GM20431 (cell line): ENCODE measurements at regions not wholly inside any gene's neighbourhood (a gene's known extent, or its start where the extent isn't known, plus 50 kb on each side); places are given as distances from the start of the nearest gene placed in this dataset.

Source experiments
- in situ Hi-C: fragments of 300-500 bp; cut with MseI, MboI; formaldehyde crosslinking; loops from one replicate; pipeline ENCODE4 v1.15.0; 2020; ENCODE audit warnings: low sequenced_read_pairs; ENCODE audit not compliant: unreplicated experiment

DNA sequence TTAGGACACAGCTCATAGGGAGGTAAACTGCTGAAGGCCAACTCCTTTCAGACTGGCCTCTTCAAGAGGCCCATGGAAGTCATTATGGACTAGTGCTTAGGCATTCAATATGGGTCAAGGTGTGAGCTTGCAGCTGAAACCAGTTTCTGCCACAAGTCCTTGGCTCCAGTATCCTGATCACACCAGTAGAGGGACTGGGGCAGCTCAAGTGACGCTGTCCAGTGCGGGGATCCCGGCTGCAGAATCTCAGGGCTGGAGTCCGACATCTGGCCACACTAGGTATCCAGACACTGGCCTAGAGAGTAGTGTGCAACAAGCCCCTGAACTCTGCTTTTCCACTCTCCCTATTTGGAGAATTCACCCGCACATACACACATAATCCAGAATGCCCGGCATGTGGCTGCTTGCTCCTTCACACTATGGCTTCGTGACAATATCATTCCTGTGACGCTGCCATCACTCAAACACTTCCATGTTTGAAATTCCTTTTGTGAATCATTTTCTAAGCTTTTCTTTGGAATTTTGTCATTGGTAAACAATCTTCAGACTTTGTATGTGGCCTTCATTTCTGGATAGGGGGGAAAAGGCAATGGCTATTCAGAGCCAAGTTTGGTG, 425.1 kb downstream of the EFNB2 start:
- in situ Hi-C loops, result no loop called here

DNA sequence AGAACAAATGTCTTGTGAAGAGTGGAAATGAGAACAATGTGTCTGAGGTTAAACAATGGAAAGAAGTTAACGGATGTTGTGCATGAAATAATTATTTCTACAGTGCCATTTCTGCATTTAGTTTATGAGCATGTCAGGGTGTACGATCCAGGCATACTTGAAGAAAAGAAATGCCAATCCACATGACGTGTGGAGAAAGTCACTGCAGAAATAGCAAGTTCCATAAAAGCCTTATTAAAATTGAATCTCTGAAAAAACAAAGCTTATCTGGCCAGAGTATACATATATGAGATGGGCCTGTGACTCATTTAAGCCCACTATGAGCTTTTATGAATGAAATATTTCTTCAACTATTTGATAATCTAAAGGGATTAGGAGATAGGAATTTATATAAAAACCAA, 426.1 kb downstream of the EFNB2 start:
- in situ Hi-C loops, result no loop called here

DNA sequence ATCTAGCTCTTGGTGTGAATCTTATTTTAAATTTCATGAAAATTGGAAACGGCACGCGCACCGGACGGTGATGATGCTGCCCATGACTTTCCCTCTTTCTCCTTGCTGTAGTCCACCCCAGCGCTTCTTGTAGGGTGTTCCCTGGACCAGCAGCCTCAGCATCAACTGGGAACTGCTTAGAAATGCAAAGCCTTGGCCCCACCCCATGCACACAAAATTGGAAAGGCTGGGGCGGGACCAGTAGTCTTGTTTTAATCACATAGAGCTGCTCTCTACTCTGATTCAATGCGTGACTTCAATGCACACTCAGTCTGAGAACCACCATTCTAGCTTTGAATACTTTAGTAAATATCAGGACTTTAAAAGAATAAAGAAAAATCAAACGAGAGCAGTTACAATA, 427.1 kb downstream of the EFNB2 start:
- in situ Hi-C loops, result no loop called here

DNA sequence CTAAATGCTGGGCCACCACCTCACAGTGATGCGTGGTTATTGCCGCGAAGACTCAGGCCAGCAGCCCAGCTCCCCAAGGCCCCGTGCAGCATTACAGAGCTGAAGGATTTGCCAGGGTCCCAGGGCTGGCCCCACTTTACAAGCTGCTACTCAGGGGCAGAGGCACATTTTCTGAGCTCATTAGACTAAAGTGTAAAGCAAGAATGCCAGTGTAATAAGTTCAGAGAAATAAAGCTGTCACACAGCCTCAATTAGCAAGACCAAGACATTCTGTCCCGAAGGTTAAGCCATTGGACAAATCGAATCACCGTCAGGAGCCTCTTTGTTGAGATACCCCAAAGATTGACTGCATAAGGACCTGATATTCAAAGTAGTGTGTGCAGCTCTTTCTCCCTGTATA, 428.4 kb downstream of the EFNB2 start:
- in situ Hi-C loops, result no loop called here

DNA sequence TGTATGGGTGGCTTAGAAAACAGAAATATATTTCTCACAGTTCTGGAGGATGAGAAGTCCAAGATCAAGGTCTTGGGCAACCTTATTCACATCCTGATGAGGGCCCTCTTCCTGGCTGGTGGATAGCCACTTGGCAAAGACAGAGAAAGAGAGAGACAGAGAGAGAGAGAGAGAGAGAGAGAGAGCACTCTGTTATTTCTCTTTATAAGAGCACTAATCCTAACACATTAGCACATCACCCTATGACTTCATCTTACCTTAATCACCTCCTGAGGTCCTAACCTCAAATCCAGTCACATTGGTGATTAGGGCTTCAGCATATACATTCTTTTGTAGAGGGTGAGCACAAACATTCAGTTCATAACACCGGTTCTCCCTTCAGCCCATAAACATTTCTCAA, 430.3 kb downstream of the EFNB2 start:
- in situ Hi-C loops, result no loop called here

DNA sequence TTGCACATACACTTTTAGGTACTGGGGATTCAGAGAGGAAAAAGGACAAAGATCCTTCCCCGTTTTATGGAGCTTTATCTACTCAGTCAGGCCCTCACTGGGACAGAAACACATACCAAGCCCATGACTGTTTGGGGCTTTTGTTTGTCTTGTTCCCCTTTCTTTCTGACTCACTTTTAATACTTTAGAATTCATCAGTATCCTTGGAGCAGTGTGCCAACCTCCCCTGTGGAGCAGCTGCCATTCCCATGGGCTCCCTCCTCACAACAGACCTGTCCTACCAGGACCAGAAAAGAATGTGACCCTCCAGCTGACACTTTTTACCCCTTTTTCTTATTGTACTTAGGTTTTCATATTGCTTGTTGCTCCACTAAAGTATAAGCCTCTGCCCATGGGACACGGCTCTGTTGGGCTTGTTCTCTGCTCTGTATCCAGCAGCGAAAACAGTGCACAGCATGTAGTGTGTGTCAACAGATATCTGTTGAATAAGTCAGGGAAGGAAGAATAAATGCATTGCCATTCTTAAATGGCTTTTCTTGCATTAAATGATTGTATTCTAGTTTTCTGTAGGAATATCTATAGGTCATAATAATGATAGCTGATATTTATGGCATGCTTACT, 431.1 kb downstream of the EFNB2 start:
- in situ Hi-C loops, result no loop called here

DNA sequence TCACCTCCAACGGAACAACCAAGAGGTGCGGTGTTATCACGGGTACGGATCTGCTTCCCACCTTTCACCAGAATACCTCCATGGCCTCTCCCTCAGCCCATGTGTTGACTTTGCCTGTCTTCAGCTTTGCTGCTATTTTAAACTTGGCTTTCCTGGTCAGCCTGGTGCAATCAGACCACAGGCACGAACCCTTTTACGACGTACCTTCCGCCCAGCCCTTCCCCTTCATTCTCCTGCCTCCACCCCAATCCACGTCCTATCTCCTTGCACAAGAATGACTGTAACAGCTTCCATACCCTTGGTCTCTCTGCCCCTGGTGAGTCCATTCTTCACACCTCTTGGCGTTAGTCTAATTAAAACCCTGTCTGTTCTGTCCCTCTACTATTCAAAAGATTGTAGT, 431.7 kb downstream of the EFNB2 start:
- in situ Hi-C loops, result no loop called here

DNA sequence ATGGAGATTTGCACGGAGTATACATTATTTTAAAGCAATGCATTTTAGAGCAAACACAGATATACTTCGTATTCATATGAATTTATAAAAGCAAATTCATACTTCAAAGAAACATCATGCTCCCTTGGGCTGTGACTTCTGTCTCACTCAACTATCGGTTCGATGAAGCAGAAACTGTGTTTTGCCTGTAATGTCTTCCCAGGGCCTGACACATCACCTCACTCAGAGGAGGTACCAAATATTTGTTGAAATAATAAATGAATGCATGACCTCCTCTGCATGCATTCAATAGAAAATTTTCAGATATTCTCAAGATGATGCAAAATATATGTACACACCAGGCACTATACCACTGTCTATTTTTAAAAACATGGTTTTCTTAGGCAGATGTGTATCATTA, 432.7 kb downstream of the EFNB2 start:
- in situ Hi-C loops, result no loop called here

DNA sequence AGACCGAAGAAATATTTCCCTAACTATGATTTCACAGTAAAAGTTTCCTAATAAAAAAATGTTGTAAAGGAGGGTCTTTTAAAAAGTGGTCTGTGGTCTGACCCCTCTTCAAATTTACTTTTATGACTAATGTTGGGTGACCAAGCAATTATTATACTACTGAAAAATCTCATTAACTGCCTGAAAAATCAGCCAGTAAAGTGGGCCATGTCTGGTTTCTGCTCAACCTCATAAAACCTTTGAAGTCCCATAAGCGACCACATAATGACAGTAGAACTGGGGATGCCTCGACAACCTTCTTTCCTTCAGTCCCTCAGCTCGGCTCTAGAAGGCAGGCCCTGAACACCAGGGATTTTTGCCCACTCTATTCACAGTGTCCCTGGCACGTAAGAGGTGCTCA, 434.3 kb downstream of the EFNB2 start:
- in situ Hi-C loops, result no loop called here

DNA sequence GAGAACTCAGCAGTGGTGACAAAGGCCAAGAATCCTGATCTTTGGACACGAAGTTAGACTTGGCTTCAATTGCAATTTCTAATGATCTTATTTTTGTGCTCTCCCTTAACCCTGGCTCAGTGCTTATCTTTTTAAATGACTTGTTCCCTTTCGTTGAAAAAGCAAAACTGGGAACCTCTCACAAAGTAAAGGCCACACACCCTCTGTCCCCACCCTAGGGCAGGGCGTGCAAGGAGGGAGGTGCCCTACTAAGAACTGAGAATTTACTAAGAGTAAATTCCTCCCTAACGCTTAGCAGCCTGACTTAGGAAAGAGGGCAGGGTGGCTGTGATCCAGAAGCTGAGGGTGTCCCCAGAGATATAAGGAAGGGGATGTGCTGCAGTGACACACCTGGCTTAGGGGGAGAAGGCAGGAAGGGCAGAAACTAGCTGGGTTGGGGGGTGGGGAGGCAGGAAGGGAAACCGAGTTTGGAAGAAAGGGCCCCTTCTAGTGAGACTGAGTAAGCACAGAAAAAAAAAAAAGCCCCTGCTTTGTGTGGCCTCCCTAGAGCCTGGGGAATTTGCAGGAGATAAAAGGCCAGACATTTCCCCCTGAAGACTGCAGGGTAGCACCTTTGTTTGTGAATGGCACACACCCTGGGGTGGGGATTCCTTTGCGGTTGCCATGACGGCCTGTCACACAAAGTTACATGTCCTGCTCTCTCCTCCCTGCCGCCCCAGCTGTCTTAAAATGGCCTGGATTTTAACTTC, 435.1 kb downstream of the EFNB2 start:
- in situ Hi-C loops, result no loop called here

DNA sequence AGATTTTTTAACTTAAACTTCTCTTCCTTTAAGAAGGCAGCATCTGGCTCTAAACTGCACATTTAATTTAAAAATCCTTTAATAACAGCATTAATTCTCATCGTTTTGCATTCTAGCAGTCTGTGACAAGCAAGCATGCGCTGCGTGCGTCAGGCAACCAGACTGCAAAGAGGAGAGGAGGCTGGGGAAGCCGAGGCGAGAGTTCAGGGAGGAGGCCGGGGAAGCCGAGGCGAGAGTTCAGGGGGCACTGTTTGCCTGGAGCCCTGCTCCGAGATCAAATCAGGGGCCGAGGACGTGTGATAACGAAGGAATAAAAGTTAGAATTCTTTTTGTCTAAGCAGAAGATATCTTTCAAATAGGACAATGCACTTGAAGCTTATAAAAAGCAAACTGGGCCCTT, 435.7 kb downstream of the EFNB2 start:
- in situ Hi-C loops, result no loop called here

DNA sequence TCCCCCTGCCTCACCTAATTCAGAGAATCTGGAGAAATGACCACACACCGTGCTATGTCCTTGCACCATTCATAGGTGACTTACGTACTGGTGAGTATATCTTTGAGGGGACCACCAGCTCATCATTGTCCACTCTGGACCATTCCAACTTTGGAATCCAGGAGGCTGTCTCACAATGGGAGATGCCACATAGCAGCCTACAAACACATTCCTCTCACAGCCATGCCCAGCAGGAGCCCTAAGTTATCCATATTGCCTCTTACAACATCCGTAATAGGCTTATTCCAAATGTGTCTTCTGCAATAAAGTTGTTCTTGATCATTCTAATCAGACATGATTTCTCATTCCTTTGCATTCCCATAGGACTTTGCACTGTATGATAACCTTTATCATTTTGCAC, 436.7 kb downstream of the EFNB2 start:
- in situ Hi-C loops, result no loop called here

DNA sequence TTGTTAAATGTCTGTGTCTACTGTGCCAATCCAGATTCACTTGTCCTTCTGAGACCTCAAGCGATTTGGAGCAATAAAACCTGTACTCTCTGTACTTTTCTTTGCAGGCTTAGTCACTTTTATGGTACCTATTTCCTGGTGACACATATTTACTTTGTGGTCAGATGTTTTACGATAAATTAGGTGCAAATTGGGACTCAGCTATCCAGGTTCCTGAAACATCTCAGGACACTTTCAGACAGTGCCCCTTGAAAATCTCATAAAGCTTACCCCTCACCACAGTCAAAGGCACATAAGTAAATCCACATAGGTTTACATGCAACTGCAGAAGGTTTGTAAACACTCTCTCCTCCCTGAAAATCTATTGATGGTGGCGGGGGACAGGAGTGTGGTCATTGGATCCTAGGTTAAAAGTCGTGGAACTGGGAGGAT, 438.8 kb downstream of the EFNB2 start:
- in situ Hi-C loops, result no loop called here

DNA sequence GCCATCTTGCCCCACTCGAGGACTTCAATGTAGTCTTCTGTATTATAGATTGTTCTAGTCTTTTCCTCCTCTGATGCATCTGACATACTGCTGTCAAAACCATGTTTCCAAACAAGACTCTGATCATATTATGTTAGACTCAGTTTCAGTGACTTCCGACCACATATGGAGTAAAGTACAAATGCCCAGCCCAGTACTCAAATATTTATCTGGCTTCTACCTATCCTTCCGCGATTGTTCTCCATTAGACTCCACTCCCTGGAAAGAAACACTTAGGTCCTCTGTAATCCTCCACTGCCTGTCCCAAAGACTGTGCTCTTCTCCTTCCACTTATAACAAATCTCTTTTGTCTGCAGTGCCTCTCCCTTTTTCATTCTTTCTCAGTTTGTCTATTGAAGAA, 439.5 kb downstream of the EFNB2 start:
- in situ Hi-C loops, result no loop called here

DNA sequence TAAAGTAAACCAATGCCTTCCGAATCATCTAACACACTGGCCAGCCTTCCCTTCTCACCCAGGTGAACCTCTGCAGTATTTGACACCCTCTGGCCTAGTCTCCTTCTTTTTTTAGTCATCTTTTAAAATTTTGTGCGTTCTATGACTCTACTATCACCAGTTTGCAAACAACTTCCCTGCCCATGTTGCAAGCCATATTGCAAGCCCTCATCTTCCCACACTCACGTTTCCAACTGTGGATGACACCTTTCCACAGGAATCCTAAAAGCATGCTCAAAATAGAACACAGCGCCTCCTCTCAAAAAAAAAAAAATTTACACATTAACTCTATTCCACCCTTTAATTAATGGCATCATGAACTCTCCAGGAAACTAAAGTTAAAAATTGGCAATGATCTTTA, 440.1 kb downstream of the EFNB2 start:
- in situ Hi-C loops, result no loop called here

DNA sequence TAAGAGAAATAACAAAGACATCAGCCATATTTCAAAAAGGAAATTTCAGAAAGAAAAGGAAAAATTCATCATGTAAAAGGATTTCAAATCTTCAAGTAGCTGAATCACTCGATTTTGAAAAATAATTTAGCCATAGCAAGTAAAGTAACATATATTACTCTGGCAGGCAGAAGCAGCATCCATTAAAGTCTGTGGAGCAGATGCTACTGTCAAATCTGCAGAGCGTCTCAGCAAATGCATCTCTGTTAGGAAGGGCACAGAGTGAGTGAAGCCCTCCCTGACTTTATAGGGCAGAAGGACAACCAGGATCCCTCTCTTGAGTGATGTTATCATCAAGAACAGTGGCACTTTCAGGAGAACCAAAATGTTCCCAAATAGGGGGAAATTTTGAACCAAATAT, 445.5 kb downstream of the EFNB2 start:
- in situ Hi-C loops, result no loop called here

DNA sequence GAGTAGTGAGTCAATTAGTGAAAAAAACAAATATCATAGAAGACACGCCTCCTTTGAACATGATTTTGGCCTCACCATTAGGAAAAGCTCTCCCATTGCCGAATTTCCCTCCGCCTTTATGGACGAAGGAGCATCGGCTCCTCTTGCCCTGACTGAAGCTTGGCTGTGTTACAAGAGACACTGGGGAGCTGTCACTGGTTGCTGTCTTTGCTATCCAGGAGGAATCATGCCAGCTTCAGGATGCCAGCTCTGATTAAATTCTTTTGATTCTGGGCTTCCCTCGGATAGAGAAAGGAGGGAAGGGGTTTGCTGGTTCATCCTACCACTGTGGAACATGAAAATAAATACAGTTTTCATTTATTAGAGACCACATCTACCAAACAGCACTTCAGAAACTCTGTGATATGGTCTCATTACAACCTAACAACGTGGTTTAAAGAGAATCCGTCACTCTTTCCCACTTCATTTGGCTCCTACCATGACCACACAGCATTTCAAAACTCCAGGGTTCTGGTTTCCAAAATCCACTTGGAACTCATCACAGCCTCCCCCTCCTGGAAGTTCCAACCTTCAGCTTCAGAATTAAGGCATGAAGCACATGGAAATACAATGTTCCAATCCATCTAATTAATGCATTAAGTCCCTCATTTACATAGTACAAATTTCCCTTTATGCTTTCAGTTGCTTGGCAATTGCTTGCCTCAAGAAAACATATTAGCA, 446.0 kb downstream of the EFNB2 start:
- in situ Hi-C loops, result no loop called here

DNA sequence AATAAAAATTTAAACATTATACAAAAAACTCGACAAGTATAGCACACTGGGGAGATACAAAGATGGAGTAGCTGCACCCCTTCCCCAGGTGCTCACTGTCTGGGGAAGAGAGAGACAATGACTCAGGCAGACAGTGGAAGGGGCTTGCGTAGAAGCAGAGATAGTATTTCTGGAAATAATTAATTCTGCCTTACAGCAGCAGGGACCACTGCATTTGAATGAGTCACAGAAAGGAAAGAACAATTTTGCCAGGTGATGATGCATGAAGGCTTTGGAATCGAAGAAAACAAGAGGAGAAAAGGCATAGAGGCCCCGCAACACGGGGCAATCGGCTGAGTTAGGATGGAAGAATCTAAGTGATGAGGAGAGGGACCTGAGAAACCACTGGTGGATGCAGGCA, 447.4 kb downstream of the EFNB2 start:
- in situ Hi-C loops, result no loop called here

DNA sequence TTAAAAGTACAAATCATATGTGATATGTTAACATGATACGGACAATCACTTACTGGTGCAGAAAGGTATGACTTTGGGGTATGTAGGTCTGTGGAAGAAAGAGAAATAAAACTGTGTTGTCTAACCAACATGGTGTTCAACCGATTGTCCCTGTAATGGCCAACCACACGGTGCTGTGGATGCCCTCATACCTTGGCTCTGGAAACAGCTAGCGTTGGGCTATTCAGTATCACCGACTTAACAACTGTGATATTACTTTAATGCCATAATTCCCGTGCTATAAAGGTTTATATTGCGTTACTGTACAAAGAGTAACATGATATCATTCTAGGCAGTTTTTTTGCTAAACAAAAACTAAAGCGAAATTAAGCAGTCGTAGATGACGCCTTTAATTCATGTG, 448.3 kb downstream of the EFNB2 start:
- in situ Hi-C loops, result no loop called here

DNA sequence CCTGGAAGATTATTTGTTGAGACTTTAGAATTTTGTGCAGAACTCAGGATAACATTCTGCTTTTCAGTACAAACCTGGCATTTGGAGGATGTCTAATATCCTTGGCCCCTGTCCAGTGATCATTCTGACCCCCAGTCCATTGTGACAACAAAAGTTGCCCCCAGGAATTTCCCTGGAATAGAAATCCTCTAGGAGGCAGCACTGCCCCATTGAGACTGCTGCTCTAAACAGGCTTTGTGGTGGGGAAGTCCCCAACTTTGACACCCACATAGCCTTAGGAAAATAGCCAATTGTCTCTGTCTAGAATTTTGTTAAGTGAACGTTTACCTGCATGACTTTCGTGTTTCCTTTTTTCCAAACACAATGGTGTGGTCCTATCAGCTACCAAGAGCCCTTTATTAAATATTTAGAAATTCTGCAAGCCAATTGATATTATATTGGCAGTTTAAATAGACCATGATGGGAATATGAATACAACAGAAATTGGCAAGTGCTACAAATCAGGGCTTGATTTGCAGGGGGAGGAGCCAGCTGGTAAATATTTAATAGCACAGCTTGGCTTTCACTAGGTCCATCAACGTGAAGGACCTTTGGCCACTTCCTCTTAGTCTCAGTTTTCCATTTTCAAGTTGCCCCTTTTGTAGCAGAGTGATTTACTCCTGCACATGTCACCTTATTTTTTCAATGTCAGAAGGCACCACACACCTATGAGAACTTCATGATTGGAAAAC, 451.7 kb downstream of the EFNB2 start:
- in situ Hi-C loops, result no loop called here
